Endothelial cell (in vitro differentiated cells): ENCODE measurements at regions not wholly inside any gene's neighbourhood (a gene's known extent, or its start where the extent isn't known, plus 50 kb on each side); places are given as distances from the start of the nearest gene placed in this dataset.

Experiments
- DNase-seq: peaks from one replicate; pipeline ENCODE4 v3.0.0; 2021; ENCODE audit warnings: low spot score
- H3K27ac Mint-ChIP-seq: one replicate; pipeline ENCODE4 v1.8.0; 2021; ENCODE audit warnings: mixed read lengths, inconsistent platforms; ENCODE audit not compliant: unreplicated experiment
- H3K27me3 Mint-ChIP-seq: one replicate; pipeline ENCODE4 v1.8.0; 2021; ENCODE audit warnings: mild to moderate bottlenecking, moderate library complexity, mixed read lengths, inconsistent platforms; ENCODE audit not compliant: unreplicated experiment
- H3K36me3 Mint-ChIP-seq: one replicate; pipeline ENCODE4 v1.8.0; 2021; ENCODE audit warnings: mild to moderate bottlenecking, low read depth, mixed read lengths, inconsistent platforms; ENCODE audit not compliant: unreplicated experiment
- H3K4me1 Mint-ChIP-seq: one replicate; pipeline ENCODE4 v1.8.0; 2021; ENCODE audit warnings: mild to moderate bottlenecking, mixed read lengths, inconsistent platforms; ENCODE audit not compliant: unreplicated experiment
- H3K4me3 Mint-ChIP-seq: one replicate; pipeline ENCODE4 v1.8.0; 2021; ENCODE audit warnings: mild to moderate bottlenecking, mixed read lengths, inconsistent platforms; ENCODE audit not compliant: unreplicated experiment
- H3K9me3 Mint-ChIP-seq: one replicate; pipeline ENCODE4 v1.8.0; 2021; ENCODE audit warnings: mixed read lengths, inconsistent platforms; ENCODE audit not compliant: unreplicated experiment
- CTCF ChIP-seq: fragments of 200-600 bp; sonication (generic); IDR thresholded peaks from one replicate; pipeline ENCODE4 v1.5.0; 2021; ENCODE audit warnings: antibody characterized with exemption; ENCODE audit not compliant: unreplicated experiment

GRCh38 chr10:100656454-100656853, 88.9 kb upstream of the PAX2 start:
- Mint-ChIP-seq H3K36me3 (peaks cover 8% of the 10 kb centered on the region), H3K9me3 (no peaks in the 10 kb centered on the region), H3K27ac (no peak overlapping the region), H3K4me1 (peaks cover 25% of the 10 kb centered on the region), H3K27me3 (peaks cover 37% of the 10 kb centered on the region), H3K4me3 (no peak overlapping the region)
- no peak for TF ChIP-seq CTCF
- DNase-seq, result peak; percentile 59

- no peak overlapping the region for H3K27ac Mint-ChIP-seq
- peaks cover 3% of the 10 kb centered on the region for H3K36me3 Mint-ChIP-seq
- DNase-seq, result no peak
- H3K4me1 Mint-ChIP-seq, result peaks cover 22% of the 10 kb centered on the region
- H3K27me3 Mint-ChIP-seq, result peaks cover 34% of the 10 kb centered on the region
- no peaks in the 10 kb centered on the region for H3K9me3 Mint-ChIP-seq
- TF ChIP-seq CTCF, result no peak
- H3K4me3 Mint-ChIP-seq, result no peak overlapping the region
Measured at GRCh38 chr10:100658269-100658668, 87.1 kb upstream of the PAX2 start.

GRCh38 chr10:100659361-100660098, 85.9 kb upstream of the PAX2 start:
- Mint-ChIP-seq H3K36me3 (peaks cover 3% of the 10 kb centered on the region), H3K9me3 (no peaks in the 10 kb centered on the region), H3K27me3 (peaks cover 29% of the 10 kb centered on the region), H3K4me3 (no peak overlapping the region), H3K27ac (no peak overlapping the region), H3K4me1 (peaks cover 15% of the 10 kb centered on the region)
- TF ChIP-seq CTCF, result no peak
- no peak for DNase-seq

GRCh38 chr10:100660365-100660764, 85.0 kb upstream of the PAX2 start:
- TF ChIP-seq CTCF, result no peak
- no peak overlapping the region for H3K27ac Mint-ChIP-seq
- peaks cover 10% of the 10 kb centered on the region for H3K4me1 Mint-ChIP-seq
- no peak for DNase-seq
- no peak overlapping the region for H3K4me3 Mint-ChIP-seq
- peaks cover 24% of the 10 kb centered on the region for H3K27me3 Mint-ChIP-seq
- H3K9me3 Mint-ChIP-seq, result no peaks in the 10 kb centered on the region
- peaks cover 3% of the 10 kb centered on the region for H3K36me3 Mint-ChIP-seq

- H3K4me3 Mint-ChIP-seq, result no peak overlapping the region
- H3K36me3 Mint-ChIP-seq, result peaks cover 3% of the 10 kb centered on the region
- no peak overlapping the region for H3K27ac Mint-ChIP-seq
- peaks cover 4% of the 10 kb centered on the region for H3K4me1 Mint-ChIP-seq
- TF ChIP-seq CTCF, result no peak
- no peaks in the 10 kb centered on the region for H3K9me3 Mint-ChIP-seq
- no peak for DNase-seq
- peaks cover 21% of the 10 kb centered on the region for H3K27me3 Mint-ChIP-seq
Measured at GRCh38 chr10:100660945-100661344, 84.4 kb upstream of the PAX2 start.
